ENCODE measurements at regions not wholly inside any gene's neighbourhood (a gene's known extent, or its start where the extent isn't known, plus 50 kb on each side); places are given as distances from the start of the nearest gene placed in this dataset.

DNA sequence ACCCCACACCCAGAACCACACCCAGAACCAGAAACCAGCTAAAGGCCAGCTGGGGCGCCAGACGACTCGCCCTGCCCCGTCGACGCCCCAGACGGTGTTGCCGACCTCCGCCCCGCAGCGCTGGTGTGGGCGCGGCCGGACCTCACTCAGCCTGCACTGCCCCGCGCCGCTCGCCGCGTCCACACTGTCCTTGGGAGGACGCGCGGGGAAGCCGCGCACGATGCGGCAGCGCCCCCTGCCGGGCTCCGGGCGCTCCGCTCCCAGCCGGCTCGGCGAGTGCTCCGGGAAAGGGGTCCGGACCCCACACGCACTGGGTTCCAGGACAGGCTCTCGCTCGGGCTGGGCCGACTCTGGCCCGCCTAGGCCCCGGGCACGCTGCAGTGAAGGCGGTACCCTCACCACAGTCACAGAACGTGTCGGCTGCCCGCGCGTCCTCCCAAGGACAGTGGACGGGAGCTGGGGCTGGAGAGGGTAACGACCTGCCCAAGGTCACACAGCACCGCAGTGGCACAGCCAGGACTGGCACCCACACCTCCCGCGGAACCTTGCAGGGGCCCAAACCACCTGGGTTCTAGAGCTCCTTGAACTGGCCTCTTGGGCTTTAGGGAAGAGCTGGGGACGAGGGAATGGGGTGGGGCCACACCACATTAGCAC lies 90.2 kb downstream of the DMRTA2 start (continued):
- TF ChIP-seq PRDM10 (tag by site-specific recombination; IDR thresholded peaks at IDR 0.05) (peak; percentile 26; the same call in 1 of the 2 replicates), MEIS1 (CRISPR knock-in tag; IDR thresholded peaks at IDR 0.05; ENCODE audit: borderline replicate concordance) (no peak), KLF16 (tag by site-specific recombination; IDR thresholded peaks at IDR 0.05) (0 out of 2 replicates have a peak, but pooled peaks have one; percentile 27)
- TF ChIP-seq, protein P1, sequence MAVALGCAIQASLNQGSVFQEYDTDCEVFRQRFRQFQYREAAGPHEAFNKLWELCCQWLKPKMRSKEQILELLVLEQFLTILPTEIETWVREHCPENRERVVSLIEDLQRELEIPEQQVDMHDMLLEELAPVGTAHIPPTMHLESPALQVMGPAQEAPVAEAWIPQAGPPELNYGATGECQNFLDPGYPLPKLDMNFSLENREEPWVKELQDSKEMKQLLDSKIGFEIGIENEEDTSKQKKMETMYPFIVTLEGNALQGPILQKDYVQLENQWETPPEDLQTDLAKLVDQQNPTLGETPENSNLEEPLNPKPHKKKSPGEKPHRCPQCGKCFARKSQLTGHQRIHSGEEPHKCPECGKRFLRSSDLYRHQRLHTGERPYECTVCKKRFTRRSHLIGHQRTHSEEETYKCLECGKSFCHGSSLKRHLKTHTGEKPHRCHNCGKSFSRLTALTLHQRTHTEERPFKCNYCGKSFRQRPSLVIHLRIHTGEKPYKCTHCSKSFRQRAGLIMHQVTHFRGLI (tag by site-specific recombination; IDR thresholded peaks at IDR 0.05), result peak; percentile 56; the same call in 1 of the 2 replicates

DNA sequence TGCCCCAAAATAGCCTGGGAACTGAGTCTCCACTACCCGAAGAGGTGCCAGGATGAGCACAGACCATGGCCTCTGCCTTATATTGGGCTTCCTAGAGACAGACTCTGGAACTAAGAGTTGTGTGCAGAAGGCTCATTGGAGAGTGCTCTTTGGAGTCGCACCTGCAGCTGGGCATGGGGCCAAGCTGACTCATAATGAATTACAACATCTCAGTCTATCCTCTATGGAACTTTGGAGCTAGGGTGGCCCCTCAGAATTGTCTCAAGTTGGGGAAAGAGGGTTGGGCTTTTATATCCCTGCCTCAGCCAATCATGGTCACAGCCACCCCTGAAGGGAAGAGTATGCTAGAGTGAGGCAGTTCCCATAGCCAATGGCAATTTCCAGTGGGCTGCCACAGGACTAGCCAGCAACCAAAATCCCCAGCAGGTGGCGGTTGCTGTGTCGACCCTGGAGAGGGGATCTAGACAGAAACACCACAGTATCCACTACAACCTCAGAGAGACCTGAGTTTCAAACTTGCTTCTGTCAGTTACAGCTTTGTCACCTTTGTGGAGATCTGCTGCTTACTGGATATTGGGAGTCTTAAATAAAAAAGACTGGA lies 93.8 kb downstream of the DMRTA2 start:
- ChIA-PET CTCF (interaction anchor here (0.7 kb wide), 1 partner anchor 13 kb away, joined by 3 read pairs; no protein-coding TSS in a partner anchor), POLR2A (no interaction called here)
- Histone ChIP-seq H3K36me3 (ENCODE audit: control insufficient read depth in 2 of 2, insufficient read depth in 1 of 2, low read length in 2 of 2) (no peaks in the 10 kb centered on the region), H3K9me3 (ENCODE audit: control insufficient read depth, insufficient read depth, low read depth, low read length) (no peaks in the 10 kb centered on the region), H3K4me3 (ENCODE audit: low read depth, low read length) (no peak overlapping the region), H3K27ac (ENCODE audit: extremely low read depth, low read depth, low read length) (no peak overlapping the region), H3K4me1 (ENCODE audit: control insufficient read depth, insufficient read depth, low read length) (no peaks in the 10 kb centered on the region)
- TF ChIP-seq ZNF433 (tag by site-specific recombination; IDR thresholded peaks at IDR 0.05; ENCODE audit: low read depth) (no peak), ZNF416 (tag by site-specific recombination; IDR thresholded peaks at IDR 0.05) (no peak), ZNF792 (tag by site-specific recombination; IDR thresholded peaks at IDR 0.05) (no peak), KLF17 (tag by site-specific recombination; IDR thresholded peaks at IDR 0.05) (no peak), SCRT1 (tag by site-specific recombination; IDR thresholded peaks at IDR 0.05; ENCODE audit: borderline replicate concordance) (no peak), ZNF211 (tag by site-specific recombination; IDR thresholded peaks at IDR 0.05; ENCODE audit: low read depth) (no peak), ZNF830 (tag by site-specific recombination; IDR thresholded peaks at IDR 0.05; ENCODE audit: low read depth) (no peak), ZSCAN16 (tag by site-specific recombination; IDR thresholded peaks at IDR 0.05) (no peak)
- TF ChIP-seq, protein P2, sequence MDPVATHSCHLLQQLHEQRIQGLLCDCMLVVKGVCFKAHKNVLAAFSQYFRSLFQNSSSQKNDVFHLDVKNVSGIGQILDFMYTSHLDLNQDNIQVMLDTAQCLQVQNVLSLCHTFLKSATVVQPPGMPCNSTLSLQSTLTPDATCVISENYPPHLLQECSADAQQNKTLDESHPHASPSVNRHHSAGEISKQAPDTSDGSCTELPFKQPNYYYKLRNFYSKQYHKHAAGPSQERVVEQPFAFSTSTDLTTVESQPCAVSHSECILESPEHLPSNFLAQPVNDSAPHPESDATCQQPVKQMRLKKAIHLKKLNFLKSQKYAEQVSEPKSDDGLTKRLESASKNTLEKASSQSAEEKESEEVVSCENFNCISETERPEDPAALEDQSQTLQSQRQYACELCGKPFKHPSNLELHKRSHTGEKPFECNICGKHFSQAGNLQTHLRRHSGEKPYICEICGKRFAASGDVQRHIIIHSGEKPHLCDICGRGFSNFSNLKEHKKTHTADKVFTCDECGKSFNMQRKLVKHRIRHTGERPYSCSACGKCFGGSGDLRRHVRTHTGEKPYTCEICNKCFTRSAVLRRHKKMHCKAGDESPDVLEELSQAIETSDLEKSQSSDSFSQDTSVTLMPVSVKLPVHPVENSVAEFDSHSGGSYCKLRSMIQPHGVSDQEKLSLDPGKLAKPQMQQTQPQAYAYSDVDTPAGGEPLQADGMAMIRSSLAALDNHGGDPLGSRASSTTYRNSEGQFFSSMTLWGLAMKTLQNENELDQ (tag by site-specific recombination; IDR thresholded peaks at IDR 0.05; ENCODE audit: low read depth), result no peak
- TF ChIP-seq, protein P3, sequence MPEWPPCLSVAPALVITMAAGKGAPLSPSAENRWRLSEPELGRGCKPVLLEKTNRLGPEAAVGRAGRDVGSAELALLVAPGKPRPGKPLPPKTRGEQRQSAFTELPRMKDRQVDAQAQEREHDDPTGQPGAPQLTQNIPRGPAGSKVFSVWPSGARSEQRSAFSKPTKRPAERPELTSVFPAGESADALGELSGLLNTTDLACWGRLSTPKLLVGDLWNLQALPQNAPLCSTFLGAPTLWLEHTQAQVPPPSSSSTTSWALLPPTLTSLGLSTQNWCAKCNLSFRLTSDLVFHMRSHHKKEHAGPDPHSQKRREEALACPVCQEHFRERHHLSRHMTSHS (tag by site-specific recombination; IDR thresholded peaks at IDR 0.05), result no peak
- TF ChIP-seq, protein P1 (tag by site-specific recombination; IDR thresholded peaks at IDR 0.05), result no peak
